ENCODE measurements at regions not wholly inside any gene's neighbourhood (a gene's known extent, or its start where the extent isn't known, plus 50 kb on each side); places are given as distances from the start of the nearest gene placed in this dataset.

- no peak overlapping the region for H3K4me3 Mint-ChIP-seq
- no peak for DNase-seq
- H3K27ac Mint-ChIP-seq: no peak overlapping the region
- H3K36me3 Mint-ChIP-seq (ENCODE audit: low read depth): no peaks in the 10 kb centered on the region
- H3K9me3 Mint-ChIP-seq: no peaks in the 10 kb centered on the region
- peaks cover 3% of the 10 kb centered on the region for H3K27me3 Mint-ChIP-seq
- no peaks in the 10 kb centered on the region for H3K4me1 Mint-ChIP-seq (ENCODE audit: low read depth)
Measured at GRCh38 chr6:44500074-44500473, 112.6 kb downstream of the CDC5L start.

GRCh38 chr6:44503471-44503870 is 116.0 kb downstream of the CDC5L start:
- H3K27me3 Mint-ChIP-seq: peaks cover 3% of the 10 kb centered on the region
- no peak overlapping the region for H3K27ac Mint-ChIP-seq
- H3K4me1 Mint-ChIP-seq (ENCODE audit: low read depth): no peaks in the 10 kb centered on the region
- H3K4me3 Mint-ChIP-seq: no peak overlapping the region
- no peak for DNase-seq
- H3K9me3 Mint-ChIP-seq: no peaks in the 10 kb centered on the region
- no peaks in the 10 kb centered on the region for H3K36me3 Mint-ChIP-seq (ENCODE audit: low read depth)

GRCh38 chr6:44504301-44504791 is 116.8 kb downstream of the CDC5L start:
- Mint-ChIP-seq H3K4me3 (no peak overlapping the region), H3K36me3 (ENCODE audit: low read depth) (no peaks in the 10 kb centered on the region), H3K27me3 (peaks cover 3% of the 10 kb centered on the region), H3K9me3 (peaks cover 2% of the 10 kb centered on the region), H3K4me1 (ENCODE audit: low read depth) (no peaks in the 10 kb centered on the region), H3K27ac (no peak overlapping the region)
- no peak for DNase-seq

DNA sequence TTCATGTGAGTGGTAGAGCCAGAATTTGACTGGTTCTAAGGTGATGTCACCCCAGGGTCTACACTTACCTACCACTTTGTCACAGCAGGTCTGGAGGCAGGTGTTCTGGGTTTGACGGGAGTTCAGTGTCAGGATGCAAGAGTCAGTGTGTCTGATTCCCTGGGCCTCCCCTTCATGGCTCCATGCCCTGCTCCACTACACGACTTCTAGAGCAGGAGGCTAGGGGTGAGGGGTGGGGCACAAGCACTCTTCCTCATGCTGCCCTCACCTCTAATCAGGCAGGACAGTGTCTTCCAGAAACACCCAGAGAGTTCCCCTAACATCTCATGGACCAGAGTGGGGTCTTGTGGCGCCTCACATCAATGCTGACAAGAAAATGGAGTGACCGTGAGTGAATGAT is 118.2 kb downstream of the CDC5L start:
- H3K4me3 Mint-ChIP-seq: no peak overlapping the region
- H3K27ac Mint-ChIP-seq: no peak overlapping the region
- no peaks in the 10 kb centered on the region for H3K36me3 Mint-ChIP-seq (ENCODE audit: low read depth)
- no peak for DNase-seq
- H3K27me3 Mint-ChIP-seq: peaks cover 3% of the 10 kb centered on the region
- no peaks in the 10 kb centered on the region for H3K4me1 Mint-ChIP-seq (ENCODE audit: low read depth)
- peaks cover 7% of the 10 kb centered on the region for H3K9me3 Mint-ChIP-seq

DNA sequence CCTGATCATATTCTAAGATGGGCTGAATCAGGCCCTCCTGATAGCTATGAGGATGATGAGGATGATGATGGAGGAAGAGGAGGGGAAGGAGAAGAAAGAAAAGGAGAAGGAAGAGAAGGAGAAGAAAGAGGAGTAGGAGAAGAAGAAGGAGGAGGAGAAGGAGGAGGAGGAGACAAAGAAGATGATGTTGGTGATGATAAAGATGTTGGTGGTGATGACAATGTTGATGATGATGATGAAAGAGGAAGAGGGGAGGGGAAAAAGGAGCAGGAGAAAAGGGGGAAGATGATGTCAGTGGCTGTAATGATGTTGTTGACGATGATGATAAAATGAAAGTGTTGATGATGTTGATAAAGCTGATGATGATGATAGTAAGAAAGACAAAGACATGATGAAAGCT is 119.5 kb downstream of the CDC5L start:
- Mint-ChIP-seq H3K4me3 (no peak overlapping the region), H3K27ac (no peak overlapping the region), H3K4me1 (ENCODE audit: low read depth) (no peaks in the 10 kb centered on the region), H3K27me3 (peaks cover 3% of the 10 kb centered on the region), H3K9me3 (peaks cover 7% of the 10 kb centered on the region), H3K36me3 (ENCODE audit: low read depth) (no peaks in the 10 kb centered on the region)
- no peak for DNase-seq

- no peak for DNase-seq
- no peaks in the 10 kb centered on the region for H3K36me3 Mint-ChIP-seq (ENCODE audit: low read depth)
- H3K4me3 Mint-ChIP-seq: no peak overlapping the region
- H3K27me3 Mint-ChIP-seq: peaks cover 1% of the 10 kb centered on the region
- H3K27ac Mint-ChIP-seq: no peak overlapping the region
- no peaks in the 10 kb centered on the region for H3K4me1 Mint-ChIP-seq (ENCODE audit: low read depth)
- H3K9me3 Mint-ChIP-seq: peaks cover 7% of the 10 kb centered on the region
Measured at GRCh38 chr6:44508646-44509045, 121.1 kb downstream of the CDC5L start.

DNA sequence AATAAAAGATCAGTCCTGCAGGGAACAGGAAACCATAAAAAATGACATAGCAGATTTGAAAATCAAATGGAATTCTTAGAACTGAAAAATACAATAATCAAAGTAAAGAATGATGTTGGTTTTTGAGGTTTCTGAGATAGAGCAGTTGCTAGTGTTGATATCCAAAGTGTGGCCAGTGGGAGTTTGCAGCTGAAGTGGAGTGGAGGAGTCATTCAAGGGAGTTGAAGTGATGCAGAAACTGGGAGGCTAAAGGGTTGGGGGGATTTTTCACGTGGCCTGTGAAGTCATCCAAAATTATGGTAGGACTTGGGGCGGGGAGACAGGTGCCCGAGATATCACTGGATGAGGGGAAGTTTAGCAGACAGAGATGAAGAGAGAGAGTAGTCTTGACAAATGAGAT is 123.6 kb downstream of the CDC5L start:
- H3K36me3 Mint-ChIP-seq (ENCODE audit: low read depth): no peaks in the 10 kb centered on the region
- H3K27ac Mint-ChIP-seq: no peak overlapping the region
- no peak for DNase-seq
- peaks cover 7% of the 10 kb centered on the region for H3K9me3 Mint-ChIP-seq
- no peak overlapping the region for H3K4me3 Mint-ChIP-seq
- no peaks in the 10 kb centered on the region for H3K4me1 Mint-ChIP-seq (ENCODE audit: low read depth)
- H3K27me3 Mint-ChIP-seq: no peaks in the 10 kb centered on the region

DNA sequence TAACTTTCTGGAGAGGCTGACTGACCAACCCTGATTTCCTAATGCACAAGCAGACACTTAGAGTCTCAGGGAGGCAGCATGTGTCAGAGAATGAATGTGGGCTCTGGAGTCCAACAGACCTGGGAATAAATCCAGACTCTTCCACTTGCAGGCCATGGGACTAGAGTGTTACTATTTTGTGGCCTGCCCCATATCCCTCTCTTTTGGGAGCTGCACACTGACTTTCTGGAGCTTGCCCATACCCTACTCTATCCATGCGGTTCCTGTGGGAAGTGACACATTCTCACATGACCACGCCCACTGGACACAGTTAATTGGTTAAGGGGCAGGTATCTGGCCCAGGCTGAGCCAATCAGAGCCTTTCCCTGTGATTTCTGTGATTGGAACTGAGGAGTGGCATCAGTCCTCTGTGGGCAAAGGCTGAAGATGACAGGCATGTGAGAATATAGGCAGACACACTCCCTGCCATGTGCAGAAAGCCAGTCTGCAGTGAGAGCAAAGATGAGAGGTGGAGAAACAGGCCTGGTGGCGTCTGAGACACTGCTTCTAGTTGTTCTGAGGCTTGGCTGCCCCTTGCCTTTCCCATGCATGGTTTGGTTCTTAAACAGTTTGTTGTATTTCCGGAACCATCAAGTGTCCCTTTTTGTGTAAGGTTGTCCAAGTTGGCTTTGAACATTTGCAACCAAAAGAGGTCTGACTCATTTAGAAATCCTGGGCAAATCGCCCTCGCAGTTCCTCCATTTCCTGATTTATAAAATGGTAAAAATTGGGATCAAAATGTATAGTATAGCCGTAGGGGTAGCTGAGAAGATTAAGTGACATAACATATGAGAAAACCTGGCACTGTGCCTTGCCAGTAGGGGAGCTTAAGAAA is 125.6 kb downstream of the CDC5L start:
- no peak overlapping the region for H3K27ac Mint-ChIP-seq
- no peak overlapping the region for H3K4me3 Mint-ChIP-seq
- no peak for DNase-seq
- peaks cover 9% of the 10 kb centered on the region for H3K27me3 Mint-ChIP-seq
- no peaks in the 10 kb centered on the region for H3K36me3 Mint-ChIP-seq (ENCODE audit: low read depth)
- no peaks in the 10 kb centered on the region for H3K4me1 Mint-ChIP-seq (ENCODE audit: low read depth)
- H3K9me3 Mint-ChIP-seq: peaks cover 7% of the 10 kb centered on the region

DNA sequence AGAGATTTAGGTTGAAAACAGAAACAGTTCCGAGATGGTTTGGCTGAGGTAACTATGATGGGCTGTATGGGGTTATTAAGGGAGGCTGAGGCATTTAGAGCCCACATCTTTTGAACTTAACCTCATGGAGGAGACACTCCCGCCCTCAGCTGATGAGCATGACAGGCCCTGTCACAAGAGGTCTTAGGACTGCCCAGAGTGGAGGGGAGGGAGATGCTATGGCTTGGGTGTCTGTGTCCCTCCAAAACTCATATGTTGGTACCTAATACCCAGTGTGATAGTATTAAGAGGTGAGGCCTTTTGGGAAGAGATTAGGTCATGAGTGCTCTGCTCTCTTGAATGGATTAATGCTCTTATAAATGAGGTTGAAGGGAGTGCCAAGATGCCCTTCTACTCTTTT is 126.6 kb downstream of the CDC5L start:
- no peaks in the 10 kb centered on the region for H3K36me3 Mint-ChIP-seq (ENCODE audit: low read depth)
- no peak for DNase-seq
- no peak overlapping the region for H3K27ac Mint-ChIP-seq
- no peaks in the 10 kb centered on the region for H3K4me1 Mint-ChIP-seq (ENCODE audit: low read depth)
- H3K9me3 Mint-ChIP-seq: peaks cover 15% of the 10 kb centered on the region
- H3K27me3 Mint-ChIP-seq: peaks cover 9% of the 10 kb centered on the region
- no peak overlapping the region for H3K4me3 Mint-ChIP-seq

DNA sequence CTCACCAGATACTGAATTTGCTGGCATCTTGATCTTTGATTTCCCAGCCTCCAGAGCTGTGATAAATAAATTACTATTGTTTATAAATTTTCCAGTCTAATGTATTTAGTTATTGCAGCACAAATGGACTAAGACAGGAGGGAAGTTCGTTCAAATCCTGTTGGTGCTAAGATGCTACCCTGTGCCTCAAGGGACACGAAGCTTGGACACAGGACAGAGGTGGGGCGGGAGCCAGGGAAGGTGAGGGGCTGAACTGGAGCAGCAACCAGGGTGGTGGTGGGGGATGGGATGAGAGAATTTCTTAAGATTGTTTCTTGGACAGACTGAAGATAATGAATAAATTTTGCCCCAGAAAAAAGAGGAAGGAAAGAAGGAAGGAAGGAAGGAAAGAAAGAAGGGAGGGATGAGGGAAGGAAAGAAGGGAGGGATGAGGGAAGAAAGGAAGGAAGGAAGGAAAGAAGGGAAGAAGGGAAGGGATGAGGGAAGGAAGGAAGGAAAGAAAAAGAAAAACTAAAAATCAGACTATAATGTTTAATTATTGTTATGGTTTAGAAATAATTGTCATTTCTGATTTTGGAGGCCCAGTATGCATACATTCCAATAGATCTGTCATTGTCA is 127.2 kb downstream of the CDC5L start:
- peaks cover 9% of the 10 kb centered on the region for H3K27me3 Mint-ChIP-seq
- H3K9me3 Mint-ChIP-seq: peaks cover 17% of the 10 kb centered on the region
- H3K4me3 Mint-ChIP-seq: no peak overlapping the region
- no peak overlapping the region for H3K27ac Mint-ChIP-seq
- H3K4me1 Mint-ChIP-seq (ENCODE audit: low read depth): no peaks in the 10 kb centered on the region
- no peak for DNase-seq
- H3K36me3 Mint-ChIP-seq (ENCODE audit: low read depth): no peaks in the 10 kb centered on the region

GRCh38 chr6:44522871-44523270 is 135.4 kb downstream of the CDC5L start:
- Mint-ChIP-seq H3K36me3 (ENCODE audit: low read depth) (no peaks in the 10 kb centered on the region), H3K27ac (no peak overlapping the region), H3K27me3 (peaks cover 51% of the 10 kb centered on the region), H3K4me3 (no peak overlapping the region), H3K9me3 (peaks cover 23% of the 10 kb centered on the region), H3K4me1 (ENCODE audit: low read depth) (peaks cover 18% of the 10 kb centered on the region)
- DNase-seq: no peak

DNA sequence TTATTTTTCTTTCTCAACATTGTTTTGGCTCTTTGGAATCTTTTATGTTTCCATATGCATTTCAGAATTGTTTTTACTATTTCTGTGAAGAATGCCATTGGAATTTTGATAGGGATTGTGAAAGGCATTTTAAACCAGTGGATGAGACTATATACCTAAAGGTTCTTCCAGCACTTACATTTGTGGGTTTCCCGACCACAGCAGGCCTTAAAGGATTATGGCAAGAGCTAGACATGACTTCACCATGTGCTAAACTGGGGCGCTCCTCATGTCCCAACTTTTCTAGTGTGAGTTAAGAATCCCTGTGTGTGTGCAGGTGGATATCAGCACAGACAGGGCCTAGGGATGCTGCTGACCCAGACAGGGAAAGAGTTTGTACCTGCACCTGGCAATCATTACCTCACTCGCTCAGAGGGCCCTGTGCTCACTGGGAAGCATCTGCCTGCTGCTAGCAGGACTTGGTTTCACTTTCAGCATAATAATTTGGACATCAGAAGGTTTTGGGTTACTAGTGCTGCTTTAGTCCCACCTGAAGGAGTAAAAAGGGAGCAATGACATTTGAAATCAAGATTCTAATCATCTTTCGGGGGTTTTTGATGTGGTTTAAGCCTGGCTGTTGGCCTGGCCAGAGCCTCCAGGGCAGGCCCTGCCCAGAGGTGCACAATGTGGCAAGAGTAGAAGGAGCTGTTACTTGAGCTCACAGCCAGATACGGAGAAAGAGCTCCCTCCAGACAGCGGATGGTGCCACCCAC is 137.1 kb downstream of the CDC5L start:
- Mint-ChIP-seq H3K27ac (no peak overlapping the region), H3K36me3 (ENCODE audit: low read depth) (no peaks in the 10 kb centered on the region), H3K9me3 (peaks cover 10% of the 10 kb centered on the region), H3K27me3 (peaks cover 58% of the 10 kb centered on the region), H3K4me1 (ENCODE audit: low read depth) (peaks cover 19% of the 10 kb centered on the region), H3K4me3 (no peak overlapping the region)
- no peak for DNase-seq

DNA sequence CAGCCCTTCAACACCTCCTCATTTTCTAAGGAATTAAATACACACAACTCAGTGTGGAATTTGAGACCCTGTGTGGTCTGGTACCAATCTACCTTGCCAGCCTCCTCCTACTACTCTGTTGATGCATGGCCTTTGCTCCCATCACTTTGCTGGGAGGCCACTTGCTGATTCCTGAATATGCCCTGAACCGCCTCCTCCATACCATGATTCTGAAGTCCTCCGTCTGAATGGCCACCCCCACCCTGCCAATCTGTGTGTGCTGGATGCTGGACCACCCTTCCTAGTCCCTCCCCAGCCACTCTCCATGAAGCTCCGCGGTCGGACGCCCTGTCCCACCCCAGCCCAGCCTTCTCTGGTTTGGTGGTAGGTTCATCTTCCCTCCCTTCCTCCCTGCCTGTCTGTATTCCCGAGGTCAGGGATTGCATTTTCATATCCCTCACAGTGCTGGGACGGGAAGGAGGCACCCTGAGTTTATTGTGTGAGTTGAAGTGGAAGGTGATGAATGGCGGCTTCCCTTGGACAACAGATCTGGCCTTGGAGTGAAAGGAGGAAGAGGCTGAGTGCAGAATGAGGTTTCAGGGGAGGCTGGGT is 138.3 kb downstream of the CDC5L start:
- H3K27me3 Mint-ChIP-seq: peaks cover 58% of the 10 kb centered on the region
- peaks cover 8% of the 10 kb centered on the region for H3K9me3 Mint-ChIP-seq
- no peaks in the 10 kb centered on the region for H3K36me3 Mint-ChIP-seq (ENCODE audit: low read depth)

GRCh38 chr6:44527181-44527580 is 139.7 kb downstream of the CDC5L start:
- Mint-ChIP-seq H3K27ac (no peak overlapping the region), H3K9me3 (no peaks in the 10 kb centered on the region), H3K36me3 (ENCODE audit: low read depth) (no peaks in the 10 kb centered on the region), H3K4me1 (ENCODE audit: low read depth) (peaks cover 14% of the 10 kb centered on the region), H3K4me3 (no peak overlapping the region), H3K27me3 (peaks cover 49% of the 10 kb centered on the region)
- no peak for DNase-seq

More for the DNA sequence above, 138.3 kb downstream of the CDC5L start:
- Mint-ChIP-seq H3K4me3 (no peak overlapping the region), H3K27ac (no peak overlapping the region), H3K4me1 (ENCODE audit: low read depth) (peaks cover 16% of the 10 kb centered on the region)
- DNase-seq: no peak

Measured in activated T-cell treated with anti-CD3 and anti-CD28 coated beads, Interleukin-2, amount 50 U/mL, for 24 hours (primary cell).